ENCODE measurements at regions not wholly inside any gene's neighbourhood (a gene's known extent, or its start where the extent isn't known, plus 50 kb on each side); places are given as distances from the start of the nearest gene placed in this dataset.

GRCh38 chr18:10017043-10017442 lies 103.2 kb downstream of the VAPA start:
- TF ChIP-seq CTCF (IDR thresholded peaks at IDR 0.05; ENCODE audit: insufficient read depth, low read depth, low read length) (no peak), EZH2 (IDR thresholded peaks at IDR 0.05; ENCODE audit: insufficient read depth, low read length) (no peak)

All from astrocyte (in vitro differentiated cells and primary cell).